Mammary epithelial cell (primary cell): ENCODE measurements at regions not wholly inside any gene's neighbourhood (a gene's known extent, or its start where the extent isn't known, plus 50 kb on each side); places are given as distances from the start of the nearest gene placed in this dataset.

ENCODE experiments used
- EZH2 ChIP-seq: IDR thresholded peaks from 2 replicates; pipeline ENCODE4 v1.6.1; 2012; ENCODE audit warnings: low read length, inconsistent platforms, borderline replicate concordance
- TF ChIP-seq, protein P1 (sequence below), 2 donors: IDR thresholded peaks in 1 of 2; conservative IDR thresholded peaks in 1 of 2; 2 replicates each; pipeline ENCODE4 v1.5.1; 2011 to 2012; ENCODE audit warnings: inconsistent platforms in 2 of 2, low read length in 2 of 2, mild to moderate bottlenecking in 2 of 2, control low read depth in 1 of 2, low read depth in 1 of 2; ENCODE audit not compliant: insufficient read depth in 1 of 2; ENCODE audit errors: extremely low read depth in 1 of 2

GRCh38 chr3:35389907-35390306 is 249.4 kb upstream of the ARPP21 start:
- TF ChIP-seq, protein P1, sequence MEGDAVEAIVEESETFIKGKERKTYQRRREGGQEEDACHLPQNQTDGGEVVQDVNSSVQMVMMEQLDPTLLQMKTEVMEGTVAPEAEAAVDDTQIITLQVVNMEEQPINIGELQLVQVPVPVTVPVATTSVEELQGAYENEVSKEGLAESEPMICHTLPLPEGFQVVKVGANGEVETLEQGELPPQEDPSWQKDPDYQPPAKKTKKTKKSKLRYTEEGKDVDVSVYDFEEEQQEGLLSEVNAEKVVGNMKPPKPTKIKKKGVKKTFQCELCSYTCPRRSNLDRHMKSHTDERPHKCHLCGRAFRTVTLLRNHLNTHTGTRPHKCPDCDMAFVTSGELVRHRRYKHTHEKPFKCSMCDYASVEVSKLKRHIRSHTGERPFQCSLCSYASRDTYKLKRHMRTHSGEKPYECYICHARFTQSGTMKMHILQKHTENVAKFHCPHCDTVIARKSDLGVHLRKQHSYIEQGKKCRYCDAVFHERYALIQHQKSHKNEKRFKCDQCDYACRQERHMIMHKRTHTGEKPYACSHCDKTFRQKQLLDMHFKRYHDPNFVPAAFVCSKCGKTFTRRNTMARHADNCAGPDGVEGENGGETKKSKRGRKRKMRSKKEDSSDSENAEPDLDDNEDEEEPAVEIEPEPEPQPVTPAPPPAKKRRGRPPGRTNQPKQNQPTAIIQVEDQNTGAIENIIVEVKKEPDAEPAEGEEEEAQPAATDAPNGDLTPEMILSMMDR (conservative IDR thresholded peaks at IDR 0.05 in 1 of 2, IDR thresholded peaks at IDR 0.05 in 1 of 2; ENCODE audit: extremely low read depth in 1 of 2, insufficient read depth in 1 of 2, low read depth in 1 of 2, low read length in 2 of 2) = no peak
- TF ChIP-seq EZH2 = no peak
